Liver (tissue), 8 donors: ENCODE measurements at regions not wholly inside any gene's neighbourhood (a gene's known extent, or its start where the extent isn't known, plus 50 kb on each side); places are given as distances from the start of the nearest gene placed in this dataset.

Source experiments
- DNase-seq: peaks from one replicate; pipeline ENCODE4 v3.0.0-alpha.2; 2017; ENCODE audit warnings: low spot score
- H3K27ac ChIP-seq, 2 donors: one replicate each; pipeline ENCODE4 v1.7.0; 2013; ENCODE audit warnings: inconsistent platforms in 2 of 2, low read length in 2 of 2, control low read depth in 1 of 2, low read depth in 1 of 2, mild to moderate bottlenecking in 1 of 2
- H3K27me3 ChIP-seq, 4 donors: one replicate each; pipeline versions ENCODE4 v1.6.1 to v1.7.0; 2013; ENCODE audit warnings: low read length in 3 of 4, inconsistent platforms in 1 of 4, mild to moderate bottlenecking in 1 of 4, moderate library complexity in 1 of 4; ENCODE audit not compliant: control insufficient read depth in 4 of 4, insufficient read depth in 4 of 4
- H3K36me3 ChIP-seq, 4 donors: one replicate each; pipeline versions ENCODE4 v1.6.1 to v1.7.0; 2013; ENCODE audit warnings: low read length in 3 of 4, mild to moderate bottlenecking in 3 of 4, low read depth in 1 of 4, moderate library complexity in 1 of 4; ENCODE audit not compliant: control insufficient read depth in 4 of 4, insufficient read depth in 3 of 4
- H3K4me1 ChIP-seq, 4 donors: one replicate each; pipeline versions ENCODE4 v1.6.1 to v1.7.0; 2013; ENCODE audit warnings: low read length in 3 of 4, mild to moderate bottlenecking in 3 of 4, moderate library complexity in 1 of 4; ENCODE audit not compliant: control insufficient read depth in 4 of 4, insufficient read depth in 4 of 4
- H3K4me3 ChIP-seq, 3 donors: one replicate each; pipeline versions ENCODE4 v1.6.1 to v1.7.0; 2013; ENCODE audit warnings: low read length in 3 of 3, control low read depth in 1 of 3, low read depth in 1 of 3, mild to moderate bottlenecking in 1 of 3
- H3K9ac ChIP-seq, 2 donors: one replicate each; pipeline ENCODE4 v1.7.0; 2013; ENCODE audit warnings: low read length in 2 of 2, mild to moderate bottlenecking in 2 of 2, moderate library complexity in 2 of 2, control low read depth in 1 of 2, low read depth in 1 of 2
- H3K9me3 ChIP-seq, 4 donors: one replicate each; pipeline versions ENCODE4 v1.6.1 to v1.7.0; 2013; ENCODE audit warnings: low read length in 3 of 4; ENCODE audit not compliant: control insufficient read depth in 4 of 4
- ATF3 ChIP-seq: IDR thresholded peaks from 2 replicates; pipeline ENCODE4 v1.6.1; 2016; ENCODE audit warnings: antibody characterized with exemption
- CTCF ChIP-seq: fragments of 150-350 bp; IDR thresholded peaks from 2 replicates; pipeline ENCODE4 v1.5.1; 2017; ENCODE audit warnings: improper control_type of control experiment, low read depth, low read length; ENCODE audit not compliant: missing input control
- EGR1 ChIP-seq, 2 donors: IDR thresholded peaks; 2 replicates each; pipeline ENCODE4 v1.6.1; 2016 to 2018; ENCODE audit warnings: antibody characterized with exemption in 2 of 2, low read depth in 2 of 2
- FOXA2 ChIP-seq: IDR thresholded peaks from 2 replicates; pipeline ENCODE4 v1.6.1; 2016; ENCODE audit warnings: antibody characterized with exemption
- GABPA ChIP-seq, 2 donors: IDR thresholded peaks in 1 of 2; conservative IDR thresholded peaks in 1 of 2; 2 replicates each; pipeline ENCODE4 v1.6.1; 2016; ENCODE audit warnings: antibody characterized with exemption in 2 of 2, mild to moderate bottlenecking in 1 of 2, moderate library complexity in 1 of 2
- HNF4A ChIP-seq, 2 donors: conservative IDR thresholded peaks; 2 replicates each; pipeline ENCODE4 v1.6.1; 2016; ENCODE audit warnings: antibody characterized with exemption in 2 of 2, mild to moderate bottlenecking in 2 of 2
- HNF4G ChIP-seq: IDR thresholded peaks from 2 replicates; pipeline ENCODE4 v1.6.1; 2016; ENCODE audit warnings: antibody characterized with exemption
- JUND ChIP-seq, 2 donors: IDR thresholded peaks; 2 replicates each; pipeline ENCODE4 v1.6.1; 2016; ENCODE audit warnings: antibody characterized with exemption in 2 of 2
- MAX ChIP-seq: IDR thresholded peaks from 2 replicates; pipeline ENCODE4 v1.6.1; 2016; ENCODE audit warnings: antibody characterized with exemption
- NR2F2 ChIP-seq: IDR thresholded peaks from 2 replicates; pipeline ENCODE4 v1.6.1; 2016; ENCODE audit warnings: antibody characterized with exemption
- RAD21 ChIP-seq, 2 donors: IDR thresholded peaks; 2 replicates each; pipeline ENCODE4 v1.6.1; 2016; ENCODE audit warnings: antibody characterized with exemption in 2 of 2, mild to moderate bottlenecking in 2 of 2
- RXRA ChIP-seq, 2 donors: IDR thresholded peaks; 2 replicates each; pipeline ENCODE4 v1.6.1; 2017 to 2018; ENCODE audit warnings: antibody characterized with exemption in 2 of 2, mild to moderate bottlenecking in 1 of 2
- SP1 ChIP-seq: IDR thresholded peaks from 2 replicates; pipeline ENCODE4 v1.6.1; 2018; ENCODE audit warnings: antibody characterized with exemption, mild to moderate bottlenecking
- TAF1 ChIP-seq: conservative IDR thresholded peaks from 2 replicates; pipeline ENCODE4 v1.6.1; 2016; ENCODE audit warnings: antibody characterized with exemption, mild to moderate bottlenecking
- YY1 ChIP-seq: IDR thresholded peaks from 2 replicates; pipeline ENCODE4 v1.6.1; 2016; ENCODE audit warnings: antibody characterized with exemption, mild to moderate bottlenecking
- WGBS: extraction: QIAGEN DNeasy Blood & Tissue Kit; methylation state at CpG from one replicate; pipeline ENCODE4 v1.1.7; 2013; 5-methylcytosine and 5-hydroxymethylcytosine counted together
- TF ChIP-seq, protein P1 (sequence below): IDR thresholded peaks from 2 replicates; pipeline ENCODE4 v1.6.1; 2016; ENCODE audit warnings: antibody characterized with exemption
- TF ChIP-seq, protein P2 (sequence below): IDR thresholded peaks from 2 replicates; pipeline ENCODE4 v1.6.1; 2016; ENCODE audit warnings: antibody characterized with exemption, mild to moderate bottlenecking
- donor health status: healthy.
- donor health status: healthy.
- donor health status: healthy.
- donor health status: healthy.
- donor health status: healthy.

GRCh38 chr3:150248116-150248887 is 159.8 kb upstream of the TSC22D2 start:
- H3K27ac ChIP-seq: no peak overlapping the region
- no peak for DNase-seq
- H3K4me1 ChIP-seq: peaks cover 7 to 34% (median 18%) of the 10 kb centered on the region in 4 donors
- no peak overlapping the region for H3K4me3 ChIP-seq
- H3K9me3 ChIP-seq: no peaks in the 10 kb centered on the region
- no peak for TF ChIP-seq TAF1
- no peak overlapping the region for H3K9ac ChIP-seq
- 83% methylated on average over 5 of the region's 5 CpGs for WGBS
- no peaks in the 10 kb centered on the region for H3K27me3 ChIP-seq
- no peaks in the 10 kb centered on the region for H3K36me3 ChIP-seq

DNA sequence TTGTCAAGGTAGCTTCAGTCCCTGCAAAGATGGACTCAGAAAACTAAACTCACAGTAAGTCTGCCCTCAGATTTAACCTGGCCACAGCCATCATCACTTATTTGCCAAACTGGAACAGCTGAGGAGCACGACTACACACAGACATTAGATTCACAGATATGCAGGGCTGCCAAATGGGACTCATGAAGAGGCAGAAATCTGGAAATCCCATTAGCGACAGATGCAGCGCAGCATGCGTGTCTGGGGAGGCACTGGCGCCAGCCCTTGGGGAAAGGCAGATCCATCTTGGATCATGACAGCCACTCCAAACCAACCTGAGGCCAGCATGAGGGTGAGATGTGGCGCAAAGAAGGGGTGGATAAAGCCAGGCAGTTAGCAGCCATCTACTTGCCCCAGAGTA is 160.7 kb upstream of the TSC22D2 start:
- no peaks in the 10 kb centered on the region for H3K27me3 ChIP-seq
- peaks cover 7 to 29% (median 10%) of the 10 kb centered on the region in 4 donors for H3K4me1 ChIP-seq
- H3K9ac ChIP-seq: no peak overlapping the region
- 96% methylated on average over 6 of the region's 6 CpGs for WGBS
- no peak overlapping the region for H3K4me3 ChIP-seq
- no peak overlapping the region for H3K27ac ChIP-seq
- no peaks in the 10 kb centered on the region for H3K9me3 ChIP-seq
- no peak for DNase-seq
- H3K36me3 ChIP-seq: no peaks in the 10 kb centered on the region
- no peak for TF ChIP-seq TAF1

DNA sequence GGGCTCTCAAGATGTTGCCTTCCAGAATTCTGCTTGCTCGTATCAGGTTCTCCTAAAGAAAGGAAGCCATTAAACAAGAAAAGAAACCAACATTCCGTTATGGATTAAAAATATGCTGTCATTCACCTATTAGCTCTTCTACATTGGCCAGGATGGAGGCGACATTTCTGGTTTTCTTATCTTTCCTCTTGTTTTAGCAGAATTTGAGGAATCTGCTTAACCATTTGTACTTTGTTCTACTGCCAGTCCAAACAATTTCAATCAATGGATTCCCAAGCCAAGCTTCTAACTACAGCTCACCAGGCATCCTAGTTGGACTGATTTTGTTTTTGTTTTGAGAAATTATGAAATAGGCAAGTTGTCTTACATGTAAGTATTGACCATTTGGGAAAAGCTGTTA is 164.6 kb upstream of the TSC22D2 start:
- no peak overlapping the region for H3K4me3 ChIP-seq
- DNase-seq: no peak
- TF ChIP-seq RAD21 (IDR thresholded peaks at IDR 0.05) (peak in 1 of 2 donors; percentile 11), CTCF (no peak), JUND (IDR thresholded peaks at IDR 0.05) (no peak), NR2F2 (no peak), YY1 (peak; percentile 16), HNF4G (no peak), MAX (no peak), EGR1 (IDR thresholded peaks at IDR 0.05; ENCODE audit: low read depth in 2 of 2) (no peak), FOXA2 (no peak), SP1 (peak; percentile 15), TAF1 (no peak), ATF3 (no peak), RXRA (IDR thresholded peaks at IDR 0.05) (no peak), HNF4A (conservative IDR thresholded peaks at IDR 0.05) (peak; percentile 11 to 29), GABPA (IDR thresholded peaks at IDR 0.05 in 1 of 2, conservative IDR thresholded peaks at IDR 0.05 in 1 of 2) (no peak)
- TF ChIP-seq, protein P1, sequence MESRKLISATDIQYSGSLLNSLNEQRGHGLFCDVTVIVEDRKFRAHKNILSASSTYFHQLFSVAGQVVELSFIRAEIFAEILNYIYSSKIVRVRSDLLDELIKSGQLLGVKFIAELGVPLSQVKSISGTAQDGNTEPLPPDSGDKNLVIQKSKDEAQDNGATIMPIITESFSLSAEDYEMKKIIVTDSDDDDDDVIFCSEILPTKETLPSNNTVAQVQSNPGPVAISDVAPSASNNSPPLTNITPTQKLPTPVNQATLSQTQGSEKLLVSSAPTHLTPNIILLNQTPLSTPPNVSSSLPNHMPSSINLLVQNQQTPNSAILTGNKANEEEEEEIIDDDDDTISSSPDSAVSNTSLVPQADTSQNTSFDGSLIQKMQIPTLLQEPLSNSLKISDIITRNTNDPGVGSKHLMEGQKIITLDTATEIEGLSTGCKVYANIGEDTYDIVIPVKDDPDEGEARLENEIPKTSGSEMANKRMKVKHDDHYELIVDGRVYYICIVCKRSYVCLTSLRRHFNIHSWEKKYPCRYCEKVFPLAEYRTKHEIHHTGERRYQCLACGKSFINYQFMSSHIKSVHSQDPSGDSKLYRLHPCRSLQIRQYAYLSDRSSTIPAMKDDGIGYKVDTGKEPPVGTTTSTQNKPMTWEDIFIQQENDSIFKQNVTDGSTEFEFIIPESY: no peak
- TF ChIP-seq, protein P2, sequence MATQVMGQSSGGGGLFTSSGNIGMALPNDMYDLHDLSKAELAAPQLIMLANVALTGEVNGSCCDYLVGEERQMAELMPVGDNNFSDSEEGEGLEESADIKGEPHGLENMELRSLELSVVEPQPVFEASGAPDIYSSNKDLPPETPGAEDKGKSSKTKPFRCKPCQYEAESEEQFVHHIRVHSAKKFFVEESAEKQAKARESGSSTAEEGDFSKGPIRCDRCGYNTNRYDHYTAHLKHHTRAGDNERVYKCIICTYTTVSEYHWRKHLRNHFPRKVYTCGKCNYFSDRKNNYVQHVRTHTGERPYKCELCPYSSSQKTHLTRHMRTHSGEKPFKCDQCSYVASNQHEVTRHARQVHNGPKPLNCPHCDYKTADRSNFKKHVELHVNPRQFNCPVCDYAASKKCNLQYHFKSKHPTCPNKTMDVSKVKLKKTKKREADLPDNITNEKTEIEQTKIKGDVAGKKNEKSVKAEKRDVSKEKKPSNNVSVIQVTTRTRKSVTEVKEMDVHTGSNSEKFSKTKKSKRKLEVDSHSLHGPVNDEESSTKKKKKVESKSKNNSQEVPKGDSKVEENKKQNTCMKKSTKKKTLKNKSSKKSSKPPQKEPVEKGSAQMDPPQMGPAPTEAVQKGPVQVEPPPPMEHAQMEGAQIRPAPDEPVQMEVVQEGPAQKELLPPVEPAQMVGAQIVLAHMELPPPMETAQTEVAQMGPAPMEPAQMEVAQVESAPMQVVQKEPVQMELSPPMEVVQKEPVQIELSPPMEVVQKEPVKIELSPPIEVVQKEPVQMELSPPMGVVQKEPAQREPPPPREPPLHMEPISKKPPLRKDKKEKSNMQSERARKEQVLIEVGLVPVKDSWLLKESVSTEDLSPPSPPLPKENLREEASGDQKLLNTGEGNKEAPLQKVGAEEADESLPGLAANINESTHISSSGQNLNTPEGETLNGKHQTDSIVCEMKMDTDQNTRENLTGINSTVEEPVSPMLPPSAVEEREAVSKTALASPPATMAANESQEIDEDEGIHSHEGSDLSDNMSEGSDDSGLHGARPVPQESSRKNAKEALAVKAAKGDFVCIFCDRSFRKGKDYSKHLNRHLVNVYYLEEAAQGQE: no peak
- no peaks in the 10 kb centered on the region for H3K27me3 ChIP-seq
- H3K9ac ChIP-seq: no peak overlapping the region
- H3K4me1 ChIP-seq: peaks cover 0 to 9% (median 4%) of the 10 kb centered on the region in 4 donors
- no peaks in the 10 kb centered on the region for H3K36me3 ChIP-seq
- H3K27ac ChIP-seq: no peak overlapping the region
- no peaks in the 10 kb centered on the region for H3K9me3 ChIP-seq
- 60% methylated on average over 3 of the region's 3 CpGs for WGBS
